SK-N-SH (cell line): ENCODE measurements at regions not wholly inside any gene's neighbourhood (a gene's known extent, or its start where the extent isn't known, plus 50 kb on each side); places are given as distances from the start of the nearest gene placed in this dataset.

ENCODE experiments used
- CTCF ChIA-PET: fragments of 300-600, 350-600 bp; formaldehyde crosslinking; extraction: SDS; loops from one replicate; lab custom pipeline; 2021; lab: Yijun Ruan, JAX
- POLR2A ChIA-PET: fragments of 350-600 bp; sonication (Branson Sonifier 250); formaldehyde crosslinking; extraction: SDS; loops from one replicate; lab custom pipeline; 2020; ENCODE audit warnings: antibody characterized with exemption, inconsistent platforms; lab: Yijun Ruan, JAX
- DNase-seq: peaks from one replicate; pipeline ENCODE4 v3.0.0; 2012
- H2AFZ ChIP-seq: fragments of 200-600 bp; sonication (generic); 2 replicates; pipeline ENCODE4 v1.8.1; 2016; ENCODE audit warnings: antibody characterized with exemption, mild to moderate bottlenecking, low read depth
- H3F3A ChIP-seq: fragments of 200-600 bp; sonication (generic); replicated peaks from 2 replicates; pipeline ENCODE3; 2016; ENCODE audit warnings: antibody characterized with exemption, mild to moderate bottlenecking; ENCODE audit not compliant: insufficient read depth
- H3K27ac ChIP-seq, 2 experiments: fragments of 200-500 bp in 1 of 2; fragments of 200-600 bp in 1 of 2; sonication (Bioruptor generic) in 1 of 2; sonication (generic), shearing (Covaris generic) in 1 of 2; 2 replicates each; pipeline versions ENCODE4 v1.5.1 to v1.6.1; 2014 to 2016; ENCODE audit warnings: low read depth in 2 of 2, inconsistent platforms in 1 of 2, low read length in 1 of 2, mild to moderate bottlenecking in 1 of 2, mixed read lengths in 1 of 2
- H3K27me3 ChIP-seq: fragments of 200-600 bp; sonication (generic), shearing (Covaris generic); 2 replicates; pipeline ENCODE4 v1.6.1; 2016; ENCODE audit warnings: mixed run types; ENCODE audit not compliant: insufficient read depth
- H3K36me3 ChIP-seq, 2 experiments: fragments of 200-500 bp in 1 of 2; fragments of 200-600 bp in 1 of 2; sonication (Bioruptor generic) in 1 of 2; sonication (generic) in 1 of 2; replicated peaks in 1 of 2; 2 replicates each; pipeline versions ENCODE3 to v1.5.1; 2014 to 2016; ENCODE audit warnings: low read length in 1 of 2, mild to moderate bottlenecking in 1 of 2; ENCODE audit not compliant: insufficient read depth in 2 of 2, control insufficient read depth in 1 of 2
- H3K4me1 ChIP-seq, 2 experiments: fragments of 200-500 bp in 1 of 2; fragments of 200-600 bp in 1 of 2; sonication (Bioruptor generic) in 1 of 2; sonication (generic), shearing (Covaris generic) in 1 of 2; 2 replicates each; pipeline versions ENCODE4 v1.5.1 to v1.6.1; 2014 to 2016; ENCODE audit warnings: low read depth in 1 of 2, low read length in 1 of 2, mixed run types in 1 of 2; ENCODE audit not compliant: insufficient read depth in 2 of 2, control insufficient read depth in 1 of 2
- H3K4me2 ChIP-seq: fragments of 200-600 bp; sonication (generic), shearing (Covaris generic); 2 replicates; pipeline ENCODE4 v1.6.1; 2017; ENCODE audit warnings: mixed run types
- H3K4me3 ChIP-seq, 2 experiments: fragments of 200-500 bp in 1 of 2; fragments of 200-600 bp in 1 of 2; sonication (Bioruptor generic) in 1 of 2; sonication (generic), shearing (Covaris generic) in 1 of 2; 2 replicates each; pipeline versions ENCODE4 v1.5.1 to v1.8.1; 2014 to 2016; ENCODE audit warnings: low read depth in 2 of 2, inconsistent platforms in 1 of 2, low read length in 1 of 2, mild to moderate bottlenecking in 1 of 2, mixed read lengths in 1 of 2, moderate library complexity in 1 of 2
- H3K79me2 ChIP-seq: fragments of 200-600 bp; sonication (generic); 2 replicates; pipeline ENCODE4 v1.8.1; 2017; ENCODE audit warnings: mild to moderate bottlenecking; ENCODE audit not compliant: insufficient read depth
- H3K9ac ChIP-seq: fragments of 200-600 bp; sonication (generic); 2 replicates; pipeline ENCODE4 v1.6.1; 2017; ENCODE audit warnings: mixed run types
- H3K9me2 ChIP-seq: fragments of 200-600 bp; sonication (generic); 2 replicates; pipeline ENCODE4 v1.6.1; 2017; ENCODE audit warnings: mixed run types
- H3K9me3 ChIP-seq: fragments of 200-600 bp; sonication (generic); 2 replicates; pipeline ENCODE4 v1.6.1; 2017; ENCODE audit warnings: mixed run types, mild to moderate bottlenecking, moderate library complexity
- H4K20me1 ChIP-seq: fragments of 200-600 bp; sonication (generic); 2 replicates; pipeline ENCODE4 v1.6.1; 2017; ENCODE audit warnings: mild to moderate bottlenecking, mixed run types; ENCODE audit not compliant: insufficient read depth
- CHD2 ChIP-seq: fragments of 150-350 bp; IDR thresholded peaks from 2 replicates; pipeline ENCODE4 v1.6.1; 2018; ENCODE audit warnings: low read length; ENCODE audit not compliant: partially characterized antibody
- ELF1 ChIP-seq: IDR thresholded peaks from 2 replicates; pipeline ENCODE4 v1.4.0; 2012
- GABPA ChIP-seq: IDR thresholded peaks from 2 replicates; pipeline ENCODE4 v1.4.0; 2012; ENCODE audit warnings: low read depth, mild to moderate bottlenecking
- GATA2 ChIP-seq: sonication (generic); formaldehyde crosslinking; IDR thresholded peaks from 2 replicates; pipeline ENCODE4 v1.5.0; 2020; ENCODE audit warnings: mild to moderate bottlenecking, missing genetic modification reagents
- RCOR1 ChIP-seq: fragments of 150-350 bp; IDR thresholded peaks from 2 replicates; pipeline ENCODE4 v1.6.1; 2017; ENCODE audit warnings: antibody characterized with exemption, low read length
- RXRA ChIP-seq: IDR thresholded peaks from 2 replicates; pipeline ENCODE4 v1.4.0; 2012; ENCODE audit warnings: low read depth, mild to moderate bottlenecking, borderline replicate concordance
- TEAD4 ChIP-seq: IDR thresholded peaks from 2 replicates; pipeline ENCODE4 v1.4.0; 2012; ENCODE audit warnings: mild to moderate bottlenecking, borderline replicate concordance; ENCODE audit not compliant: insufficient read depth
- WGBS: methylation state at CpG from one replicate; pipeline ENCODE4 v1.1.6; 2017; ENCODE audit warnings: low lambda C conversion rate; 5-methylcytosine and 5-hydroxymethylcytosine counted together
- TF ChIP-seq, protein P1 (sequence below): IDR thresholded peaks from 2 replicates; pipeline ENCODE4 v1.4.0; 2012; ENCODE audit warnings: low read depth, borderline replicate concordance
- TF ChIP-seq, protein P2 (sequence below): IDR thresholded peaks from 2 replicates; pipeline ENCODE4 v1.4.0; 2012; ENCODE audit warnings: low read depth, borderline replicate concordance
- TF ChIP-seq, protein P3 (sequence below): IDR thresholded peaks from 2 replicates; pipeline ENCODE4 v1.6.1; 2012; ENCODE audit warnings: mild to moderate bottlenecking, low read depth, low read length, moderate library complexity

DNA sequence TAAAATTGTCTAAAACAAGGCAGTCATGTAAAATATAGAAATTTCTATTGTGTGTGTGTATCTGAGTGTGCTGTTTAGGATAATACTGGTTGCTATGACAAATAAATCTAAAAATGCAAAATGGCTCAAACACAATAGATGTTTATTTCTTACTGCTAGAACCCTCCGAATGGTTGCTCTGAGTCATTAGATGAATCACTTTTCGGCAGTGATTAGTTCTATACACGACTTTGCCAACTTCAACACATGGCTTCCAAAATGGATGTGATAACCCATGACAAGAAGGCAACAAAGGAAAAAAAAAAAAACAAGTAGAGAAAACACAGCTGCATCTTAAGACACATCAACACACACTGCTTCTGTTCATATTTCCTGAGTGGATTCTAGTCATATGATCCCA lies 729.2 kb downstream of the AACS start:
- no peak overlapping the region for H3K4me3 ChIP-seq
- H3K36me3 ChIP-seq: no peaks in the 10 kb centered on the region
- H3K9me2 ChIP-seq: no peaks in the 10 kb centered on the region
- TF ChIP-seq GATA2 (CRISPR knock-in tag) (no peak), RXRA (no peak)
- TF ChIP-seq, protein P1, sequence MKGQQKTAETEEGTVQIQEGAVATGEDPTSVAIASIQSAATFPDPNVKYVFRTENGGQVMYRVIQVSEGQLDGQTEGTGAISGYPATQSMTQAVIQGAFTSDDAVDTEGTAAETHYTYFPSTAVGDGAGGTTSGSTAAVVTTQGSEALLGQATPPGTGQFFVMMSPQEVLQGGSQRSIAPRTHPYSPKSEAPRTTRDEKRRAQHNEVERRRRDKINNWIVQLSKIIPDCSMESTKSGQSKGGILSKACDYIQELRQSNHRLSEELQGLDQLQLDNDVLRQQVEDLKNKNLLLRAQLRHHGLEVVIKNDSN: no peak
- TF ChIP-seq, protein P2, sequence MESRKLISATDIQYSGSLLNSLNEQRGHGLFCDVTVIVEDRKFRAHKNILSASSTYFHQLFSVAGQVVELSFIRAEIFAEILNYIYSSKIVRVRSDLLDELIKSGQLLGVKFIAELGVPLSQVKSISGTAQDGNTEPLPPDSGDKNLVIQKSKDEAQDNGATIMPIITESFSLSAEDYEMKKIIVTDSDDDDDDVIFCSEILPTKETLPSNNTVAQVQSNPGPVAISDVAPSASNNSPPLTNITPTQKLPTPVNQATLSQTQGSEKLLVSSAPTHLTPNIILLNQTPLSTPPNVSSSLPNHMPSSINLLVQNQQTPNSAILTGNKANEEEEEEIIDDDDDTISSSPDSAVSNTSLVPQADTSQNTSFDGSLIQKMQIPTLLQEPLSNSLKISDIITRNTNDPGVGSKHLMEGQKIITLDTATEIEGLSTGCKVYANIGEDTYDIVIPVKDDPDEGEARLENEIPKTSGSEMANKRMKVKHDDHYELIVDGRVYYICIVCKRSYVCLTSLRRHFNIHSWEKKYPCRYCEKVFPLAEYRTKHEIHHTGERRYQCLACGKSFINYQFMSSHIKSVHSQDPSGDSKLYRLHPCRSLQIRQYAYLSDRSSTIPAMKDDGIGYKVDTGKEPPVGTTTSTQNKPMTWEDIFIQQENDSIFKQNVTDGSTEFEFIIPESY: no peak
- TF ChIP-seq, all 33 proteins: peak for 0
- Histone ChIP-seq H3K9ac (no peak overlapping the region), H3K79me2 (no peaks in the 10 kb centered on the region), H3K4me1 (no peaks in the 10 kb centered on the region), H3K9me3 (no peaks in the 10 kb centered on the region; the same call in 1 of the 2 replicates), H3K27me3 (no peaks in the 10 kb centered on the region), H4K20me1 (no peaks in the 10 kb centered on the region), H3K27ac (no peak overlapping the region), H3K4me2 (no peak overlapping the region), H2AFZ (no peak overlapping the region), H3F3A (no peaks in the 10 kb centered on the region)
- POLR2A ChIA-PET: no interaction called here
- WGBS: 4% methylated on average over 3 of the region's 3 CpGs
- no peak for DNase-seq
- CTCF ChIA-PET: no interaction called here

DNA sequence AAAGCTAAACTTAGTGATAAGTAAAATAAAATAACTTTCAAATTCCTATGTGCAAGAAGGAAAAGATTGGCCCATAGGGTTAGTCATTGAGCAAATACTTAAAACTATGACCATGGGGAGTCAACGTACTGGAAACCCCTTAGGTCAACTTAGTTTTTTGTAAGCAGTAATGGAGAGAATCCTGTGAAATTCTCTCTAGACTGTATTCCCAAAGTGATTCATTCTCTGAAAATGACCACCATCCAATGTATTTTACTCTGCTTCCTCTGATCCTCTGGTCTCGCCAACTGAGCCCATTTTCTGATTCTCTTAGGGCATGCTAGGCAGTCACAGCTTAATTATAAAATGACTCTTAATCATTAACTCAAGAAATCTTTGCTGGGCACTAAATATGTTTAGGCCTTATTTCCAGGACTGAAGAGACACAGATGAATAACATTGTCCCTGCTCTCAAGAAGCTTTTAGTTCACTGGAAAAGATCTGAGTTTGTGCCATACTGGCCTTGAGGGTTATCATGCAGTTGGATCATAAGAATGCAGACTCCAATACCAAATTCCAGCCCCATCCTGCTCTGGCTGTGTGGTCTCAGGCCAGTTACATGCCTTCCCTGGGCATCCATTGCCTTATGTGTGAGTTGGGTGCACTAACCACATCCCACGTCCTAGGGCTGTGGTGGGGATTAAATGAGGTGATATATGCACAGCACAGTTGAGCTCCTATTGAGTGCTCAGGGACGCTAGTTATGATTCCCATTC lies 732.4 kb downstream of the AACS start:
- CTCF ChIA-PET: interaction anchor here (0.7 kb wide), 1 partner anchor 198 kb away, joined by 3 read pairs; no protein-coding TSS in a partner anchor

More for the DNA sequence above, 732.4 kb downstream of the AACS start:
- Histone ChIP-seq H3F3A (no peaks in the 10 kb centered on the region), H3K4me3 (no peak overlapping the region), H3K9me2 (no peaks in the 10 kb centered on the region), H2AFZ (no peak overlapping the region), H3K9me3 (no peaks in the 10 kb centered on the region; the same call in 1 of the 2 replicates), H3K79me2 (no peaks in the 10 kb centered on the region), H3K27me3 (no peaks in the 10 kb centered on the region), H3K4me2 (no peak overlapping the region), H3K36me3 (no peaks in the 10 kb centered on the region), H3K9ac (no peak overlapping the region), H3K27ac (no peak overlapping the region), H4K20me1 (no peaks in the 10 kb centered on the region), H3K4me1 (no peaks in the 10 kb centered on the region)
- TF ChIP-seq CHD2: no peak
- TF ChIP-seq GABPA: no peak
- no peak for TF ChIP-seq ELF1
- TF ChIP-seq, protein P3, sequence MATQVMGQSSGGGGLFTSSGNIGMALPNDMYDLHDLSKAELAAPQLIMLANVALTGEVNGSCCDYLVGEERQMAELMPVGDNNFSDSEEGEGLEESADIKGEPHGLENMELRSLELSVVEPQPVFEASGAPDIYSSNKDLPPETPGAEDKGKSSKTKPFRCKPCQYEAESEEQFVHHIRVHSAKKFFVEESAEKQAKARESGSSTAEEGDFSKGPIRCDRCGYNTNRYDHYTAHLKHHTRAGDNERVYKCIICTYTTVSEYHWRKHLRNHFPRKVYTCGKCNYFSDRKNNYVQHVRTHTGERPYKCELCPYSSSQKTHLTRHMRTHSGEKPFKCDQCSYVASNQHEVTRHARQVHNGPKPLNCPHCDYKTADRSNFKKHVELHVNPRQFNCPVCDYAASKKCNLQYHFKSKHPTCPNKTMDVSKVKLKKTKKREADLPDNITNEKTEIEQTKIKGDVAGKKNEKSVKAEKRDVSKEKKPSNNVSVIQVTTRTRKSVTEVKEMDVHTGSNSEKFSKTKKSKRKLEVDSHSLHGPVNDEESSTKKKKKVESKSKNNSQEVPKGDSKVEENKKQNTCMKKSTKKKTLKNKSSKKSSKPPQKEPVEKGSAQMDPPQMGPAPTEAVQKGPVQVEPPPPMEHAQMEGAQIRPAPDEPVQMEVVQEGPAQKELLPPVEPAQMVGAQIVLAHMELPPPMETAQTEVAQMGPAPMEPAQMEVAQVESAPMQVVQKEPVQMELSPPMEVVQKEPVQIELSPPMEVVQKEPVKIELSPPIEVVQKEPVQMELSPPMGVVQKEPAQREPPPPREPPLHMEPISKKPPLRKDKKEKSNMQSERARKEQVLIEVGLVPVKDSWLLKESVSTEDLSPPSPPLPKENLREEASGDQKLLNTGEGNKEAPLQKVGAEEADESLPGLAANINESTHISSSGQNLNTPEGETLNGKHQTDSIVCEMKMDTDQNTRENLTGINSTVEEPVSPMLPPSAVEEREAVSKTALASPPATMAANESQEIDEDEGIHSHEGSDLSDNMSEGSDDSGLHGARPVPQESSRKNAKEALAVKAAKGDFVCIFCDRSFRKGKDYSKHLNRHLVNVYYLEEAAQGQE: no peak
- no peak for TF ChIP-seq RCOR1
- no peak for TF ChIP-seq TEAD4
- POLR2A ChIA-PET: no interaction called here
- WGBS: 9% methylated on average over 4 of the region's 4 CpGs
- DNase-seq: no peak
